T-helper 9 cell (primary cell): ENCODE measurements at regions not wholly inside any gene's neighbourhood (a gene's known extent, or its start where the extent isn't known, plus 50 kb on each side); places are given as distances from the start of the nearest gene placed in this dataset.

Experiments
- DNase-seq: peaks from one replicate; pipeline ENCODE4 v3.0.0-alpha.2; 2020

GRCh38 chr5:6926491-6927038 is 213.3 kb downstream of the TENT4A start:
- no peak for DNase-seq

GRCh38 chr5:6936031-6936430 is 222.8 kb downstream of the TENT4A start:
- DNase-seq, result no peak

- DNase-seq, result no peak
Observed at GRCh38 chr5:6937677-6938076, 224.4 kb downstream of the TENT4A start.

DNA sequence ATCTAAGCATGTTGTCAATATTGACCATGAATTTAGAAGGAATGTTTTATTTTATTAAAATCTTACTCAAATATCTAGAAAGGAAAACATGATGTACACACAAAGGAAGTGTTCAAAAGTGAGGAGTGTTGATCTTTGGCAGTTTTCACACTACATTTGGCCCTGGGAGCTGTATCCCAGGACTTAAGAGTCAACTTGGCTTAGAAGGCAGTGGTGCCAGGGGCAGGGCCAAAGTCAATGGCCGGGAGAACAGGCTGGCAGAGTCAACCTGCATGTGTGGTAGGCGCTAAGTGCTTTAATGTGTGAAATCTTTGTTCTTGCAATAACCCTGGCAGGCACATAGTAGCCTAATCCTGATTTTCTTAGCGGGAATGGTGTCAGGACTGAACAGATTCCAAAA is 228.4 kb downstream of the TENT4A start:
- DNase-seq, result no peak

DNA sequence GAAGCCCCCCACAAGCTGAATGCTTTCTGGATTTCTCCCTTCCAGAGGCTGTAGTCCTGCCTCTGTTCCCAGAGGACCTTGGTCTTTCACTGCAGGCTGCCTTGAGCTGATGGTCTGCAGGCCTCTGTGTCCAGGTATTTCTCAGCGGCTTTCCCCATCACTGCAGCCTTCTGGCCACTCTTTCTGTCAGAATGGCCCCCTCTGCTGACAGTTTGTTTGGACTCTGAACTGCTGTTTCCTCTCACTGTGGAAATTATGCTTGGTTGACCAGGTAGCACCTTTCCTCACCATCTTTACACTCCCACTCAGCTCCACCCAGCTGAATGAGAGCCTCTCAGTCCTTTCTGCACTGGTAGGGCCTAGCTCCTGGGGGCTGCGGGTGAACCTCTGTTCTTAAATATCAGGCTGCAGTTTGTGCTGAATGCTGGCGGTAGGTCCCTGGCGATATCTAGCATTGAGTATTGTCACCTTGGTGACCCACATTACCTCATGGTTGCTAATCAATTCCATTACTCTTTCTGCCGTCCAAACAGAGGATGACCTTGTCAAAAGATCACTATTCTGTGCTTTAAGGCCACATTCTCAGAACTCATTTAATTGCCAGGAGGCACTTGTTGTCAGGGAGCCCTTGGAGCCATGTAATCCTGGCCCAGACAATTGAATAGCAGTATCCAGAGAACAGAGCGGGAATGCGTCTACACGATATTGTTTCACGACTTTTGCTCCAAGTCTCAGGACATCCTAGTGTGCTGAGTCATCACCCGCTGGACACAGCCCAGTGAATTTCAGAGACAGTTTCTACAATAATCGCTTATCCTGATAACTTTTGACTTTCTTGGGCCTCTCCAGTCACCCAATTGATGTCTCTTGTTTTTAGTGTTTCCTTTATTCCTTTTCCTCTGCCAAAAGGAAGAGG is 230.2 kb downstream of the TENT4A start:
- no peak for DNase-seq

DNA sequence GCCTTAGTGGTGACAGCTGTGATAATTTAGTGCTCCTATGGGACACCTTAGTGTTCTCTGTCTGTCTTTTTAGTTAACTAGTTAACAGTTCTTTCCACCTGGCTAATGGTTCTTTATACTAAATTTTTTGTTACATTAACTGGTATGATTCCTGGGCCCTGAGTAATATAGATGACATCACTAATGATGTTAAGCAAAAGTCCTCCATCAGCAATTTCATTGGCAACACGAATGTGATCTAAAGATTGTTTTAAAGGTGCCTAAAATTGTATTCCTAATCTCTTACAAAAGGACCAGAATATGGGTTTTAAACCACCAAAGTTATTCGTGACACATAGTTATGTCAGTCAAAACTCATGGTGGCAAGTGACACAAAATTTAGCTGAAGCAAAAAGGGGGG is 235.3 kb downstream of the TENT4A start:
- DNase-seq, result no peak

DNA sequence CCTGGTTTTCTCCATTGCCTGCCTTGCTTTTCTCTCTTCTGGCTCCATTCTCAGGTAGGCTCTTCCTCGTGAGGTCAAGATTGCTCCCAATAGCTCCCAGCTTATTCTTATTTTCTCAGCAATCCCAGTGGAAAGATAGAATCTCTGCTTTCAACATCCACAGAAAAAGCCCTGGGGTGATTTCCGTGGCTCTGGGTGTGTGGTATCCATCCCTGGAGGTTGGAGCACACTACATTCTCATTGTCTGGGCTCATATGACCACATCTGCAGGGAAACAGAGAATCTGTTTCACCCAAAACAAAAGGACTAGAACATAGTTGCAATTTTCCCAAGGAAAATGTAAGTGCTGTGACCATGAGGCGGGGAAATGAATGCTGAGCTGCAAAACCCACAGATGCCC is 236.0 kb downstream of the TENT4A start:
- no peak for DNase-seq

- DNase-seq, result no peak
Observed at GRCh38 chr5:6950250-6950649, 237.0 kb downstream of the TENT4A start.

DNA sequence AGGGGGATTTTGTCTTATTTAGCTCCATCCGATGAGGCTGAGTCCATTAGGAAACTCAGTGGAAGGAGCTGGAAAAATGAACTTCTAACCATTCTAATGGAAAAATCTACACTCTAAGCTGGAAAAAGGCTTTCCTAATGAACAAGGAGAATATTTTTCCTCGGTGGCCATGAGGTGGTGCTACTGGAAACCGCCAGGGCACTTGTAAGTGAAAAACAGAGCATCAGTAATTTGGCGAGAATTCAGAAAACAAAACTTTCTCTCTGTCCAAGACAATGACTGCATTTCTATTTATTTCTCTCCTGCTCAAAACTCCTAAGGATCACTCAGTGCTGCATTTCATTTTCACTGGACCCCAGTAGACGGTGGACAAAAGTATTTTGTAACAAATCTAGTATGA is 237.6 kb downstream of the TENT4A start:
- DNase-seq, result no peak

GRCh38 chr5:6961123-6961522 is 247.9 kb downstream of the TENT4A start:
- DNase-seq, result no peak

DNA sequence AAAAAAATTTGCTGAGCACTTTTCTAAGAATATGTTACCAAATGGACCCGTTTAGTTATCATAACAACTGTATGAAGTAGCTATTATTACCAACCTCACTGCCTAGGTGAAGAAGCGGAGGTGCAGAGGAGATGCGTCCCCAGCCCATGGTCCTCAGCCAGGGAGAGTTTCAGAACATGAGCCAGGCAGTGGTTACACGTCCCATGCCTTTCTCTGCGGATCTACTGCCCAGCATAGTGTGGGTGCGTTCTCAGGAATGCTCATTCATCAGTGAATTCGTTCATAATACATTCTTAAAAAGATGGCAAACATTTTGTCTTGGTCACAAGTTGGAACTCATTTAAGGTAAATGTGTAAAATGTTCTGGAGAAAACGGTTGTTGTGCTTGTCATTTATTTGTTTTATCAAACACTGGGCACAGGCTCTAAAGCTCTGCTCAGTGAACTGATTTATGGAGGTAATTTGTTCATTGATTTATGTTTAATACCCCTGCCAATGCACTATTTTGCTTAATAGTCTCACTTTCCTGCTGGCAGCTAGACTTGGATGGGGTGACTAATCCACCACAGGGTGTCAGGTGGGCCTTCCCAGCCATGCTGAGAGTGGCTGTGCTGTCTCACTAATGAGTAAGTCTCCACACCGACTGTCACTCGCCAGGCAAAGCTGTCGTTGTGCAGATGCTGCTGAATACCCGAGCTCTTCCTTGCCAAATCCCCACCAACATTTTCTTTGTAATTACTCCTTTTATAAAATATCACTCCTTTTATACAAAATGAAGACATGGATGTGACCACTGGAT is 248.8 kb downstream of the TENT4A start:
- DNase-seq, result no peak

GRCh38 chr5:6976971-6977370 is 263.7 kb downstream of the TENT4A start:
- DNase-seq, result no peak

DNA sequence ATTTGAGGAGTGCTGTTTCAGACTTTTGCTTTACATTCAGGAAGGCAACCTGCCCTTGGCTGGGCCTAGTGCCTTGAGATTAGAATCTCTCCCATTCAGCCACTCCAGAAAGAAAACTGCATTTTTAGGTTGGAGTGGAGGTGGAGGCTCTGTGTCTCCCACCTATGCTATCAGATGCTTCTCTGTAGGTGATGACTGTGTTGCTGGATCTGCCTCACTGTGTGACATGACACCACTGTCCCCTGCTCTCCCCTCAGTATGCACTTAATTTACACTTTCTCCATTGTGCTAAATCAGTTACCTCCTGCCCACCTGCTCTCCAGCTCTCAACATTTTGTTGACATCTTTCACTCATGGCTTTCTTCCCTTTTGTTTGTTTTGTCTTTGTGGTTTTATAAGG is 265.8 kb downstream of the TENT4A start:
- no peak for DNase-seq

- no peak for DNase-seq
Observed at GRCh38 chr5:6989230-6989629, 276.0 kb downstream of the TENT4A start.

DNA sequence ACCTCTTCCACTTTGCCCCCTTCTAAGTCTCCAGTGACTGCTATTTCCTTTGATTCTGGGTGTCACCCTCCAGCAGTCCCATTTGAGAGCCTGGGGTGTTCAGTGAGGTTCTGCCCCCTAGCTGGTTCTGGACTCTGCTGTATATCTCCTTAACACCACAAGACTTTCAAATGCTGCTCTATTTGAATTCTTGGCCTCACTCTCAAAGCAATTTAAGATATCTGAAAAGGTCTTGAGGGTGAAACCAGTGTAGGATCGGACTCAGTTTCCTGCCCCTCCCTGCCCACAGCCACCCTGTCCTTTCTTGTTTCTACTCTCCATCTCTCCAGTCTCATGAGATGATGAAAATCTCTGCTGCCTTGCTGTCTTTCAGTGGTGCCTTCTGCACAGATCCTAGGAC is 280.9 kb downstream of the TENT4A start:
- DNase-seq, result no peak

DNA sequence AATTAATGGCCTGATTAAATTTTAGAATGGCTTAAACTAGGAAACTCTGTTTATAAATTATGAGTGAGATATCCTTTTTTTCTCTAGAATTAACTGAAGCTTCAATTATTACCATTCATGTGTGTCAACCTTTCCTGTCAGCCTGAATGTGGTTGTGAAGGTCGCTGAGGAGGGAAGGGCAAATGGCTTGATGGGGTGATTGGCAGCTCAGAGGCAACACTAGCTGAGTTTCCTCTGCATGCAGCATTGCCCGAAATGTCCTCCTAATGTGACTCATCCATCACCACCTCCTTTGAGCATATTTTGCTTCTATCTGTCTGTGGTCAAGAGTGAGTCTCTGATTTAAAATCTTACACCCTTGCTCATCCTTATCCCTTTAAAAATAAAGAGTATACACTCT is 281.9 kb downstream of the TENT4A start:
- no peak for DNase-seq

GRCh38 chr5:7000310-7000709 is 287.1 kb downstream of the TENT4A start:
- DNase-seq, result no peak

- no peak for DNase-seq
Observed at GRCh38 chr5:7010591-7010990, 297.4 kb downstream of the TENT4A start.

GRCh38 chr5:7012057-7012456 is 298.8 kb downstream of the TENT4A start:
- DNase-seq, result no peak

DNA sequence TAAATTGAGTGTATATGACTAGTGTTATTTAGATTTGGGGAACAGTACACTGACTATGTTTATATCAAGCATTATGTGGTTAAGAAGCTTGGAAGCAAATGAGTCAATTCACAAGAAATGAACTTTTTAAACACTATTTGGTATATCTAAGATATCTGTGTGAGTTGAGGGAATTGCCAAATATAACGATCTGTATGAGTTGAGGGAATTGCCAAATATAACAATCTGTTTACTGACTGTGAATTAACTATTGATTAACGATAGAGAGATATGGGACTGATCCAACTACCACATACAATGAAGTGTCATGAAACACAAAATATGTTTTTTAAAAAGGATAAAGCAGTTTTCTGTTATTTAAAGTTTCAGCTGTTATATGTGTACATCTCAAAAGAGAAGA is 301.4 kb downstream of the TENT4A start:
- DNase-seq, result no peak

- DNase-seq, result no peak
Observed at GRCh38 chr5:7015586-7016256, 302.5 kb downstream of the TENT4A start.

- no peak for DNase-seq
Observed at GRCh38 chr5:7016999-7017747, 303.9 kb downstream of the TENT4A start.
